H1 (cell line): ENCODE measurements at regions not wholly inside any gene's neighbourhood (a gene's known extent, or its start where the extent isn't known, plus 50 kb on each side); places are given as distances from the start of the nearest gene placed in this dataset.
A peak's percentile ranks its signal among the peaks of the same experiment; 100 is the strongest.

ENCODE experiments used
- CTCF ChIA-PET: fragments of 300-600 bp; sonication (Branson Sonifier 250); formaldehyde crosslinking; loops from one replicate; lab custom pipeline; 2021; ENCODE audit not compliant: partially characterized antibody; lab: Charles Lee
- POLR2A ChIA-PET: fragments of 300-600 bp; sonication (Branson Sonifier 250); formaldehyde crosslinking; loops from one replicate; lab custom pipeline; 2021; ENCODE audit warnings: inconsistent platforms; ENCODE audit not compliant: partially characterized antibody; lab: Charles Lee
- DNase-seq, 2 experiments: peaks; one replicate each; pipeline versions ENCODE4 v3.0.0 to v3.0.0-alpha.2; 2010 to 2022; ENCODE audit warnings: low spot score in 2 of 2, low read depth in 1 of 2, mixed read lengths in 1 of 2
- FAIRE-seq: peaks from 2 replicates; lab custom pipeline; 2011; peaks lifted over from hg19 to GRCh38; lab: Jason Lieb, UNC
- H2AFZ ChIP-seq: 2 replicates; pipeline ENCODE4 v1.8.1; 2012; ENCODE audit warnings: low read length, inconsistent platforms
- H2AK5ac ChIP-seq: 2 replicates; pipeline ENCODE4 v1.6.1; 2013; ENCODE audit warnings: low read depth, low read length
- H2BK120ac ChIP-seq: replicated peaks from 2 replicates; pipeline ENCODE3; 2013; ENCODE audit warnings: low read depth, low read length, inconsistent platforms
- H2BK12ac ChIP-seq: 2 replicates; pipeline ENCODE4 v1.6.1; 2013; ENCODE audit warnings: low read depth, low read length
- H2BK15ac ChIP-seq: 2 replicates; pipeline ENCODE4 v1.6.1; 2013; ENCODE audit warnings: low read length
- H2BK20ac ChIP-seq: 2 replicates; pipeline ENCODE4 v1.6.1; 2013; ENCODE audit warnings: low read length
- H2BK5ac ChIP-seq: 2 replicates; pipeline ENCODE4 v1.6.1; 2013; ENCODE audit warnings: low read depth, low read length
- H3K14ac ChIP-seq: 2 replicates; pipeline ENCODE4 v1.6.1; 2013; ENCODE audit warnings: inconsistent platforms; ENCODE audit not compliant: insufficient read length
- H3K18ac ChIP-seq: 2 replicates; pipeline ENCODE4 v1.6.1; 2013; ENCODE audit warnings: low read length; ENCODE audit errors: extremely low read depth
- H3K23ac ChIP-seq: 2 replicates; pipeline ENCODE4 v1.6.1; 2013; ENCODE audit warnings: inconsistent platforms; ENCODE audit not compliant: insufficient read length
- H3K23me2 ChIP-seq: 2 replicates; pipeline ENCODE4 v1.6.1; 2013; ENCODE audit warnings: low read depth, low read length
- H3K27ac ChIP-seq: 2 replicates; pipeline ENCODE4 v1.6.1; 2011; ENCODE audit warnings: low read depth, low read length, inconsistent platforms
- H3K27me3 ChIP-seq, 4 experiments: replicated peaks in 1 of 4; 1 replicate in 1 of 4; 2 replicates in 3 of 4; pipeline versions ENCODE4 v1.6.1 to v1.8.1; 2011 to 2013; ENCODE audit warnings: low read length in 3 of 4, mild to moderate bottlenecking in 3 of 4, inconsistent platforms in 2 of 4, mixed read lengths in 2 of 4, moderate library complexity in 1 of 4; ENCODE audit not compliant: control insufficient read depth in 3 of 4, insufficient read depth in 3 of 4; ENCODE audit errors: extremely low read depth in 1 of 4
- H3K36me3 ChIP-seq, 4 experiments: 2 replicates each; pipeline versions ENCODE4 v1.6.1 to v1.8.1; 2011 to 2013; ENCODE audit warnings: mild to moderate bottlenecking in 4 of 4, low read length in 3 of 4, moderate library complexity in 2 of 4, control low read depth in 1 of 4, inconsistent platforms in 1 of 4; ENCODE audit not compliant: insufficient read depth in 4 of 4, control insufficient read depth in 2 of 4
- H3K4ac ChIP-seq: replicated peaks from 2 replicates; pipeline ENCODE3; 2013; ENCODE audit warnings: low read length, low read depth, mixed read lengths, inconsistent platforms; ENCODE audit not compliant: insufficient read length
- H3K4me1 ChIP-seq, 4 experiments: replicated peaks in 1 of 4; 1 replicate in 1 of 4; 2 replicates in 3 of 4; pipeline versions ENCODE4 v1.6.1 to v1.8.1; 2011 to 2013; ENCODE audit warnings: low read length in 3 of 4, inconsistent platforms in 2 of 4, mixed read lengths in 1 of 4; ENCODE audit not compliant: insufficient read depth in 4 of 4, control insufficient read depth in 3 of 4
- H3K4me2 ChIP-seq, 2 experiments: 2 replicates each; pipeline versions ENCODE4 v1.6.1 to v1.8.1; 2011 to 2013; ENCODE audit warnings: low read depth in 2 of 2, low read length in 2 of 2, control low read depth in 1 of 2, inconsistent platforms in 1 of 2, mild to moderate bottlenecking in 1 of 2; ENCODE audit not compliant: insufficient read depth in 1 of 2
- H3K4me3 ChIP-seq, 4 experiments: fragments of 200-600, 300-600 bp in 1 of 4; sonication (generic), shearing (Covaris generic), sonication (Bioruptor Twin) in 1 of 4; 2 replicates each; pipeline versions ENCODE4 v1.5.1 to v1.8.1; 2011 to 2016; ENCODE audit warnings: low read length in 4 of 4, low read depth in 3 of 4, control low read depth in 2 of 4, inconsistent platforms in 2 of 4, mild to moderate bottlenecking in 2 of 4, mixed read lengths in 1 of 4, moderate library complexity in 1 of 4; ENCODE audit not compliant: insufficient read depth in 2 of 4; ENCODE audit errors: extremely low read depth in 1 of 4
- H3K56ac ChIP-seq: replicated peaks from 2 replicates; pipeline ENCODE3; 2013; ENCODE audit warnings: low read depth, mild to moderate bottlenecking, mixed read lengths, low read length, inconsistent platforms; ENCODE audit not compliant: insufficient read length
- H3K79me1 ChIP-seq: 2 replicates; pipeline ENCODE4 v1.6.1; 2013; ENCODE audit warnings: low read depth, low read length, control low read depth
- H3K79me2 ChIP-seq, 2 experiments: 2 replicates each; pipeline versions ENCODE4 v1.6.1 to v1.8.1; 2012 to 2013; ENCODE audit warnings: low read length in 2 of 2, mild to moderate bottlenecking in 2 of 2, inconsistent platforms in 1 of 2; ENCODE audit not compliant: insufficient read depth in 2 of 2, control insufficient read depth in 1 of 2
- H3K9ac ChIP-seq, 4 experiments: replicated peaks in 1 of 4; 1 replicate in 1 of 4; 2 replicates in 3 of 4; pipeline versions ENCODE4 v1.6.1 to v1.8.1; 2011 to 2013; ENCODE audit warnings: low read depth in 3 of 4, low read length in 3 of 4, control low read depth in 2 of 4, mild to moderate bottlenecking in 2 of 4, moderate library complexity in 2 of 4, inconsistent platforms in 1 of 4; ENCODE audit errors: extremely low read depth in 1 of 4
- H3K9me3 ChIP-seq, 2 experiments: 2 replicates each; pipeline versions ENCODE4 v1.6.1 to v1.8.1; 2012 to 2013; ENCODE audit warnings: mild to moderate bottlenecking in 2 of 2, moderate library complexity in 2 of 2, control low read depth in 1 of 2, inconsistent platforms in 1 of 2, low read depth in 1 of 2, low read length in 1 of 2, mixed read lengths in 1 of 2; ENCODE audit not compliant: insufficient read depth in 2 of 2
- H4K20me1 ChIP-seq, 2 experiments: replicated peaks in 1 of 2; 2 replicates each; pipeline versions ENCODE3 to v1.8.1; 2011 to 2013; ENCODE audit warnings: inconsistent platforms in 2 of 2, low read length in 2 of 2, mild to moderate bottlenecking in 1 of 2; ENCODE audit not compliant: insufficient read depth in 2 of 2, control insufficient read depth in 1 of 2
- H4K5ac ChIP-seq: 2 replicates; pipeline ENCODE4 v1.6.1; 2013; ENCODE audit warnings: low read length, low read depth, mixed read lengths, inconsistent platforms; ENCODE audit not compliant: insufficient read length
- H4K8ac ChIP-seq: 2 replicates; pipeline ENCODE4 v1.8.0; 2013; ENCODE audit warnings: mild to moderate bottlenecking, moderate library complexity, low read length, inconsistent platforms; ENCODE audit not compliant: insufficient read depth; ENCODE audit errors: extremely low read depth
- H4K91ac ChIP-seq: replicated peaks from 2 replicates; pipeline ENCODE3; 2013; ENCODE audit warnings: low read length, mixed read lengths, inconsistent platforms; ENCODE audit not compliant: insufficient read length
- KDM1A ChIP-seq: fragments of 200-600, 300-600 bp; sonication (generic); IDR thresholded peaks from 2 replicates; pipeline ENCODE4 v1.7.1; 2016; ENCODE audit warnings: mild to moderate bottlenecking, low read length, borderline replicate concordance
- POLR2AphosphoS5 ChIP-seq: IDR thresholded peaks from 2 replicates; pipeline ENCODE4 v1.6.1; 2011; ENCODE audit warnings: low read depth, low read length
- POU5F1 ChIP-seq: IDR thresholded peaks from 2 replicates; pipeline ENCODE4 v1.6.1; 2011; ENCODE audit warnings: low read depth, mild to moderate bottlenecking, low read length, moderate library complexity
- WGBS, 2 experiments: shearing (Covaris generic) in 1 of 2; methylation state at CpG; one replicate each; pipeline versions ENCODE4 v1.1.6 to v1.1.7; 2013 to 2015; ENCODE audit warnings: low lambda C conversion rate in 2 of 2, mixed read lengths in 2 of 2, inconsistent platforms in 1 of 2, low coverage in 1 of 2, missing lambda C conversion rate in 1 of 2; ENCODE audit not compliant: insufficient replicate concordance in 2 of 2, insufficient coverage in 1 of 2, insufficient read length in 1 of 2; ENCODE audit errors: extremely low coverage in 1 of 2, missing lambda C conversion rate in 1 of 2; 5-methylcytosine and 5-hydroxymethylcytosine counted together

DNA sequence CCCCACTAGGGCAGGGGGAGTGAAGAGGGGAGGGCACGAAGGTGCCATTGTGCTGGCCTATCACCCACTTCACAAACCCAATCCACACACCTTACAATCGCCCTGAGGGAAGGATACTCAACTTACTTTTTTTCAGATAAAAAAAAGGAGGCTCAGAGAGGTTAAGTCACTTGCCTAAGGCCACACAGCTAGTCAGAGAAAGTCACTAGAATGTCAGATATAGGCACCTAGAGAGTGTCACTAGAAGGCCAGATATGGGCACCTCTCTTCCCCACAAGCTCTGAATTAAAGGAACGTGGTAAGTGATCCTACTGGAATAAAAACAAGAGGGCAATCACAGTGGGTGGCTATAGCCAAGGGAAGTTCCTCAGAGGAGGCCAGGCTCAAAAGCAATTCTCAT is 204.5 kb upstream of the ASIC2 start:
- Histone ChIP-seq H3K23me2 (no peaks in the 10 kb centered on the region), H4K20me1 (no peaks in the 10 kb centered on the region), H4K5ac (no peak overlapping the region), H3K4me1 (0 out of 7 replicates have a peak, but pooled peaks cover 0 to 3% (median 0%) of the 10 kb centered on the region in 4 experiments), H3K27me3 (no peaks in the 10 kb centered on the region), H2BK20ac (no peak overlapping the region), H4K91ac (no peak overlapping the region), H3K4me3 (no peak overlapping the region), H3K18ac (no peak overlapping the region), H3K4ac (no peak overlapping the region), H4K8ac (no peak overlapping the region), H3K56ac (no peak overlapping the region), H3K27ac (no peak overlapping the region)
- FAIRE-seq (no peak), DNase-seq (no peak)
- 65% methylated on average over 3 of the region's 3 CpGs; no CpG with 5 or more reads in 1 of the 2 experiments for WGBS, 2 experiments
- CTCF ChIA-PET: interaction anchor here (1.6 to 1.8 kb wide), 2 partner anchors 10 to 23 kb away, joined by 3 to 4 read pairs; no protein-coding TSS in a partner anchor
- TF ChIP-seq POLR2AphosphoS5 (no peak), POU5F1 (no peak), KDM1A (peak; percentile 50; the same call in 1 of the 2 replicates)
- TF ChIP-seq, all 59 proteins: peak for 1
- H3K14ac ChIP-seq: no peak overlapping the region
- no peak overlapping the region for H2BK12ac ChIP-seq
- POLR2A ChIA-PET: no interaction called here
- no peak overlapping the region for H2BK120ac ChIP-seq
- H2BK15ac ChIP-seq: no peak overlapping the region
- H2AFZ ChIP-seq: no peak overlapping the region
- H3K9ac ChIP-seq: no peak overlapping the region
- no peaks in the 10 kb centered on the region for H3K9me3 ChIP-seq
- no peaks in the 10 kb centered on the region for H3K79me2 ChIP-seq
- H2BK5ac ChIP-seq: no peak overlapping the region
- no peaks in the 10 kb centered on the region for H3K79me1 ChIP-seq
- no peaks in the 10 kb centered on the region for H3K36me3 ChIP-seq
- no peak overlapping the region for H3K23ac ChIP-seq
- no peak overlapping the region for H3K4me2 ChIP-seq
- no peak overlapping the region for H2AK5ac ChIP-seq
